Right cardiac atrium (tissue), 5 donors: ENCODE measurements at regions not wholly inside any gene's neighbourhood (a gene's known extent, or its start where the extent isn't known, plus 50 kb on each side); places are given as distances from the start of the nearest gene placed in this dataset.

Experiments used
- ATAC-seq, 2 donors: fragments of 200-7000 bp; cut with Tn5 transposase; one replicate each; pipeline versions ENCODE4 v1.8.0 to v1.9.1; 2020; ENCODE audit warnings: moderate library complexity in 2 of 2, mild to moderate bottlenecking in 1 of 2
- DNase-seq, 3 donors: peaks; one replicate each; pipeline ENCODE4 v3.0.0-alpha.2; 2020
- H3K27ac ChIP-seq: one replicate; pipeline ENCODE4 v1.5.1; 2013; ENCODE audit warnings: mild to moderate bottlenecking, low read length, control low read depth, moderate library complexity
- H3K27me3 ChIP-seq: one replicate; pipeline ENCODE4 v1.6.1; 2013; ENCODE audit not compliant: control insufficient read depth, insufficient read depth
- H3K4me1 ChIP-seq: one replicate; pipeline ENCODE4 v1.6.1; 2013; ENCODE audit warnings: low read length; ENCODE audit not compliant: control insufficient read depth, insufficient read depth
- H3K4me3 ChIP-seq: one replicate; pipeline ENCODE4 v1.5.1; 2013; ENCODE audit warnings: low read length, control low read depth
- H3K9me3 ChIP-seq: one replicate; pipeline ENCODE4 v1.6.1; 2013; ENCODE audit warnings: low read length; ENCODE audit not compliant: control insufficient read depth
- WGBS: extraction: QIAGEN DNeasy Blood & Tissue Kit; methylation state at CpG from one replicate; pipeline ENCODE4 v1.1.7; 2013; 5-methylcytosine and 5-hydroxymethylcytosine counted together
- intact Hi-C, 4 donors: fragments of 100-400 bp; cut with DNase I; formaldehyde crosslinking; loops; one replicate each; pipeline versions ENCODE4 v1.11.0 to v1.14.0; 2022 to 2023
- donor health status: healthy with polysubstance abuse.
- donor health status: DM: no; HTN: yes; CAD: no.
- donor health status: DM: no; HTN: no; CAD: no.
- donor health status: DM: no; HTN: yes; CAD: no; lungs with severe emphysema.
- donor health status: DM: yes; HTN: yes; CAD: no.

DNA sequence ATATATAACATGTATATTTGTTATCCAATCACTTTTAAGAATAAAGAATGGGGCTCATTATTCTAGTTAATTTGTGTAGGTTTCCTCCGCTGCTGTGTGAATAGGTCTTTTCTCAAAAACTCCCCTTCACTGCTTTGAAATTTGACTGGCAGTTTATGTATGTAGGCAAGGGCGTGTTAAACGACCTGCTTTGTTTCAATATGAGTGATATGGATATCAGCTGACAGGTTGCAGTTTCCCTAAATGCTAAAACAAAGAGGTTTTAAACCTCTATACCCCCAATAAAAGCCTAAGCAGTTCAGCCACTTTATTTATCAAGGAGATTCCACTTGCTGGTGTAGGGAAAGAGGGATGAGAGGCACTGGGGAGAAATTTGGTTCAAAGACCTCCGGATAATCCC, 159.6 kb downstream of the TMEM167A start:
- DNase-seq (no peak), ATAC-seq (no peak)
- H3K27ac ChIP-seq = no peak overlapping the region
- H3K27me3 ChIP-seq = no peaks in the 10 kb centered on the region
- H3K4me3 ChIP-seq = no peak overlapping the region
- intact Hi-C loops = no loop called here
- H3K4me1 ChIP-seq = no peaks in the 10 kb centered on the region
- no peaks in the 10 kb centered on the region for H3K9me3 ChIP-seq
- 71% methylated on average over 4 of the region's 4 CpGs for WGBS

DNA sequence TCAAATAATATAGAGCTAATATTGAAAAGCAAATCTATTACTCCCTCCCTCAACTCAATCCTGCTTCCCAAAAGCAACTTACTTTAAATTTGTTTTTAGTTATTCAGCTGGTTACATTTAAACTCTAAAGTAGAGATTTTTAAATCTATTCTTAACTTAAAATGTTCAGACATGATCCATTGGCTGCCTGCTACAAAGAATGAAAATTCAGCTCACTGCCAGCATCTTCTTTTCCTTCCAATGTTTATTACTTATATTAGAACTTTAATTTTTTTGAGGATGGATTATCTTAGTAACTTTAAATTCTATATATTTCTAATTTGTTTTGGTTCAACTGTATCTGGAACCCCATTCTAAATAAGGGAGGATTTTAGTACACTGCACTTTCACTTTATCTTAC, 163.2 kb downstream of the TMEM167A start:
- DNase-seq (no peak), ATAC-seq (no peak)
- no peaks in the 10 kb centered on the region for H3K27me3 ChIP-seq
- no peak overlapping the region for H3K27ac ChIP-seq
- H3K9me3 ChIP-seq = no peaks in the 10 kb centered on the region
- no peaks in the 10 kb centered on the region for H3K4me1 ChIP-seq
- intact Hi-C loops = no loop called here
- H3K4me3 ChIP-seq = no peak overlapping the region

GRCh38 chr5:82912462-82912861, 164.7 kb downstream of the TMEM167A start:
- Histone ChIP-seq H3K27me3 (no peaks in the 10 kb centered on the region), H3K4me1 (no peaks in the 10 kb centered on the region), H3K27ac (no peak overlapping the region), H3K4me3 (no peak overlapping the region), H3K9me3 (no peaks in the 10 kb centered on the region)
- DNase-seq = peak in 1 of 3 donors; percentile 31
- 89% methylated on average over 5 of the region's 5 CpGs for WGBS
- ATAC-seq = no peak
- intact Hi-C loops = no loop called here

- no peak overlapping the region for H3K4me3 ChIP-seq
- DNase-seq (no peak), ATAC-seq (no peak)
- intact Hi-C loops = no loop called here
- 87% methylated on average over 2 of the region's 2 CpGs for WGBS
- H3K27me3 ChIP-seq = no peaks in the 10 kb centered on the region
- H3K4me1 ChIP-seq = no peaks in the 10 kb centered on the region
- no peak overlapping the region for H3K27ac ChIP-seq
- H3K9me3 ChIP-seq = no peaks in the 10 kb centered on the region
Measured at GRCh38 chr5:82911910-82912309, 165.3 kb downstream of the TMEM167A start.

DNA sequence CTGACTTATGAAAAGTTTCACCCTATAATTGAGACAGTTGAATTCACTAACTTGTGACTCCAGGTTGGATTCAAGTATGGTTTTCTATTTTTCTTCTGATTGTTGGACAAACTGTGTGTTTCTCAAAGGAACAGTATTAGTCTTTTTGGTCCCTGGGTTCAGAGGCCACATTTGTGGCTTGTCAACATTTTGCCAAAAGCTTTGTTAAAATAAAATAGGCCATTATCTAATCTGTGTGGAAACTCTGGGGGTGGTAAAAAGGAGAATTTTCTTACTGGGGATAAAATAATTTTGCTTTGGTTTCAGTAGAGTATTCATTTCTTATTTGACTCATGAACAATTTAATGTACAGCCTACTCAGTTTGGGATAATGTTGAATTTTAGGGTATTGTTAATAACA, 166.3 kb downstream of the TMEM167A start:
- Histone ChIP-seq H3K27me3 (no peaks in the 10 kb centered on the region), H3K4me1 (no peaks in the 10 kb centered on the region), H3K4me3 (no peak overlapping the region), H3K9me3 (no peaks in the 10 kb centered on the region), H3K27ac (no peak overlapping the region)
- ATAC-seq = no peak
- DNase-seq = no peak
- intact Hi-C loops = no loop called here

DNA sequence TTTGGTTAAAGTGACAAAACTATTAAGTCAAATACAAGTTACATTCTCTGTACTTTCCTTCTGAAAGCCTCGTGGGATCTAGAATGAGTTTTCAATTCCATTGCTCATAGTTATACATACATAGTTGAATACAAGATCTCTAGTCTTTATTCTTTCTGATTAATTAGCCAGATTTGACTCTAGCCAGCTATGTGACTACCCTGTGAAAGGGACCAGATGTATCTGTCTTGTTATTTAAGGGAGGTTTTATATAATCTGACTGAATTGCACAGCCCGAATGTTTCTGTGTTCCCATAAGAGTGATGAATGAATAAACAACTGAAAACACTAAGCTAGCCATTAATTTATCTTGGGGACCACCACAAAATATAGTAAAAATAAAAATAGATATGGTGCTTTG, 166.7 kb downstream of the TMEM167A start:
- DNase-seq = no peak
- Histone ChIP-seq H3K27me3 (no peaks in the 10 kb centered on the region), H3K9me3 (no peaks in the 10 kb centered on the region), H3K27ac (no peak overlapping the region), H3K4me1 (no peaks in the 10 kb centered on the region), H3K4me3 (no peak overlapping the region)
- intact Hi-C loops = no loop called here
- WGBS = 60% methylated on average over 2 of the region's 2 CpGs
- no peak for ATAC-seq

- Histone ChIP-seq H3K4me1 (no peaks in the 10 kb centered on the region), H3K27ac (no peak overlapping the region), H3K4me3 (no peak overlapping the region), H3K9me3 (no peaks in the 10 kb centered on the region), H3K27me3 (no peaks in the 10 kb centered on the region)
- 66% methylated on average over 7 of the region's 7 CpGs for WGBS
- intact Hi-C loops = no loop called here
- DNase-seq (no peak), ATAC-seq (no peak)
Measured at GRCh38 chr5:82909771-82910170, 167.4 kb downstream of the TMEM167A start.

DNA sequence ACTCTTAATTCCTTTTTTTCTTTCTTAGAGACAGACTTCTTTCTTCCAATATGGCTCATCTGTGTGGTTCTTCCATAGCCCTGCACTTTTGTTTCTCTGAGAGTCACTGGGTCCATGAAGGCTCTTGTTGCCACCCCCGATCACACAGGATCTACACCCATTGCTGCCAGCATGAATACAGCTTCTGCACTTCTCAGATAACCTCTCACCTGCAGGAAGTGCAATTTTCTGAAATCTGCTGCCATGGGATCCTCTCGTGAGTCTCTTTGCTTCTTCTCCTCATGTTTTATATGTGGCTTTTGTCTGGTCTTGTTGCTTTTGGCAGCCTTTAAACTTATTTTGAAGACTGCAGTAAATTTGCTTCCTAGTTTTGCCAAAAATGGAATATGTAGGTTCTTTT, 171.2 kb downstream of the TMEM167A start:
- 41% methylated on average over 2 of the region's 2 CpGs for WGBS
- intact Hi-C loops = no loop called here
- DNase-seq = no peak

GRCh38 chr5:82901281-82901888, 175.8 kb downstream of the TMEM167A start:
- ATAC-seq (no peak), DNase-seq (no peak)
- Histone ChIP-seq H3K9me3 (no peaks in the 10 kb centered on the region), H3K4me3 (no peak overlapping the region), H3K27ac (no peak overlapping the region), H3K27me3 (no peaks in the 10 kb centered on the region), H3K4me1 (no peaks in the 10 kb centered on the region)
- WGBS = 97% methylated on average over 1 of the region's 1 CpG
- intact Hi-C loops = no loop called here

More for the DNA sequence above, 171.2 kb downstream of the TMEM167A start:
- Histone ChIP-seq H3K27me3 (no peaks in the 10 kb centered on the region), H3K9me3 (no peaks in the 10 kb centered on the region), H3K27ac (no peak overlapping the region), H3K4me1 (no peaks in the 10 kb centered on the region), H3K4me3 (no peak overlapping the region)
- ATAC-seq = no peak

GRCh38 chr5:82894716-82895115, 182.5 kb downstream of the TMEM167A start:
- intact Hi-C loops = no loop called here
- Histone ChIP-seq H3K27ac (no peak overlapping the region), H3K9me3 (no peaks in the 10 kb centered on the region), H3K4me3 (no peak overlapping the region), H3K4me1 (no peaks in the 10 kb centered on the region), H3K27me3 (no peaks in the 10 kb centered on the region)
- WGBS = 37% methylated on average over 3 of the region's 3 CpGs
- ATAC-seq (no peak), DNase-seq (no peak)

GRCh38 chr5:82889088-82889487, 188.1 kb downstream of the TMEM167A start:
- Histone ChIP-seq H3K9me3 (no peaks in the 10 kb centered on the region), H3K27me3 (no peaks in the 10 kb centered on the region), H3K4me1 (no peaks in the 10 kb centered on the region), H3K4me3 (no peak overlapping the region), H3K27ac (no peak overlapping the region)
- ATAC-seq = peak in 1 of 2 donors; percentile 74
- no peak for DNase-seq
- 89% methylated on average over 1 of the region's 1 CpG for WGBS
- intact Hi-C loops = no loop called here

- no peak for ATAC-seq
- Histone ChIP-seq H3K27ac (no peak overlapping the region), H3K4me3 (no peak overlapping the region), H3K9me3 (no peaks in the 10 kb centered on the region), H3K4me1 (no peaks in the 10 kb centered on the region), H3K27me3 (no peaks in the 10 kb centered on the region)
- WGBS = 49% methylated on average over 1 of the region's 1 CpG
- no peak for DNase-seq
- intact Hi-C loops = no loop called here
Measured at GRCh38 chr5:82886911-82887310, 190.3 kb downstream of the TMEM167A start.
